K562 (cell line): ENCODE measurements at regions not wholly inside any gene's neighbourhood (a gene's known extent, or its start where the extent isn't known, plus 50 kb on each side); places are given as distances from the start of the nearest gene placed in this dataset.

Experiments
- ATAC-seq: fragments of 200-7000 bp; cut with Tn5 transposase; 3 replicates; pipeline ENCODE4 v1.9.1; 2020; ENCODE audit warnings: moderate library complexity
- BruUV-seq: library from RNA; stranded (reverse); fragments of 400-500 nt; replicated peaks from 2 replicates; lab custom pipeline; 2021; lab: Mats Ljungman, UMichigan
- CTCF ChIA-PET: fragments of 300-600 bp; formaldehyde crosslinking; extraction: SDS; loops from one replicate; lab custom pipeline; 2021; ENCODE audit warnings: low intra/inter-chr PET ratio; lab: Yijun Ruan, JAX
- POLR2A ChIA-PET: fragments of 300-600, 350-650 bp; sonication (Branson Sonifier 250); formaldehyde crosslinking; extraction: SDS; loops from one replicate; lab custom pipeline; 2021; ENCODE audit warnings: antibody characterized with exemption, inconsistent platforms; lab: Yijun Ruan, JAX
- DNase-seq, 4 experiments: peaks; one replicate each; pipeline versions ENCODE4 v3.0.0 to v3.0.0-alpha.2; 2011 to 2018; ENCODE audit warnings: low spot score in 3 of 4, mixed read lengths in 3 of 4; ENCODE audit errors: extremely low read depth in 1 of 4
- FAIRE-seq: peaks from 2 replicates; lab custom pipeline; 2011; peaks lifted over from hg19 to GRCh38; lab: Jason Lieb, UNC
- H2AFZ ChIP-seq: 2 replicates; pipeline ENCODE4 v1.6.0; 2011; ENCODE audit warnings: low read depth, low read length, control low read depth, inconsistent platforms
- H3K27ac ChIP-seq: fragments of 200-600 bp; 3 replicates; pipeline ENCODE4 v1.8.0; 2011; ENCODE audit warnings: low read depth, mild to moderate bottlenecking, control low read depth, inconsistent platforms, low read length, moderate library complexity, mixed read lengths; ENCODE audit errors: extremely low read depth
- H3K27me3 ChIP-seq, 2 experiments: fragments of 300-600 bp in 1 of 2; 2 replicates in 1 of 2; 3 replicates in 1 of 2; pipeline versions ENCODE4 v1.6.0 to v1.8.0; 2011; ENCODE audit warnings: inconsistent platforms in 2 of 2, low read length in 2 of 2, mild to moderate bottlenecking in 1 of 2, mixed read lengths in 1 of 2, moderate library complexity in 1 of 2; ENCODE audit not compliant: control insufficient read depth in 2 of 2, insufficient read depth in 2 of 2
- H3K36me3 ChIP-seq: fragments of 300-600 bp; 3 replicates; pipeline ENCODE4 v1.8.0; 2011; ENCODE audit warnings: mild to moderate bottlenecking, low read length, inconsistent platforms; ENCODE audit not compliant: control insufficient read depth, insufficient read depth
- H3K4me1 ChIP-seq, 2 experiments: fragments of 200-600 bp in 1 of 2; replicated peaks in 1 of 2; 2 replicates in 1 of 2; 3 replicates in 1 of 2; pipeline versions ENCODE4 v1.5.1 to v1.8.0; 2011; ENCODE audit warnings: inconsistent platforms in 2 of 2, low read length in 2 of 2, mild to moderate bottlenecking in 1 of 2, mixed read lengths in 1 of 2, moderate library complexity in 1 of 2; ENCODE audit not compliant: control insufficient read depth in 2 of 2, insufficient read depth in 2 of 2
- H3K4me2 ChIP-seq: 2 replicates; pipeline ENCODE4 v1.6.1; 2011; ENCODE audit warnings: low read length, control low read depth, inconsistent platforms, mixed read lengths; ENCODE audit not compliant: insufficient read depth
- H3K4me3 ChIP-seq: fragments of 200-600 bp; sonication (generic), shearing (Covaris generic); 2 replicates; pipeline ENCODE4 v1.5.1; 2016; ENCODE audit warnings: control low read depth, inconsistent platforms
- H3K79me2 ChIP-seq: fragments of 200-600 bp; 3 replicates; pipeline ENCODE4 v1.8.0; 2011; ENCODE audit warnings: low read length, inconsistent platforms; ENCODE audit not compliant: control insufficient read depth, insufficient read depth
- H3K9ac ChIP-seq, 2 experiments: 2 replicates each; pipeline versions ENCODE4 v1.6.0 to v1.6.1; 2011; ENCODE audit warnings: low read depth in 2 of 2, low read length in 2 of 2, control low read depth in 1 of 2, inconsistent platforms in 1 of 2, mild to moderate bottlenecking in 1 of 2, mixed read lengths in 1 of 2; ENCODE audit not compliant: insufficient read depth in 1 of 2
- H3K9me1 ChIP-seq: one replicate; pipeline ENCODE4 v1.6.0; 2011; ENCODE audit warnings: inconsistent platforms, mild to moderate bottlenecking, low read length, moderate library complexity; ENCODE audit not compliant: control insufficient read depth, insufficient read depth
- H3K9me3 ChIP-seq: replicated peaks from 2 replicates; pipeline ENCODE4 v1.5.1; 2011; ENCODE audit warnings: low read depth, low read length, inconsistent platforms; ENCODE audit not compliant: control insufficient read depth, insufficient read depth
- H4K20me1 ChIP-seq: replicated peaks from 2 replicates; pipeline ENCODE4 v1.6.1; 2011; ENCODE audit warnings: low read length, inconsistent platforms, mixed read lengths; ENCODE audit not compliant: control insufficient read depth, insufficient read depth
- CBFA2T3 ChIP-seq: fragments of 450-650 bp; IDR thresholded peaks from 2 replicates; pipeline ENCODE4 v1.6.1; 2017
- CHD4 ChIP-seq: fragments of 200-600 bp; sonication (generic); IDR thresholded peaks from 3 replicates; pipeline ENCODE4 v1.6.1; 2012; ENCODE audit warnings: low read depth, mild to moderate bottlenecking, mixed read lengths, low read length, inconsistent platforms; ENCODE audit not compliant: insufficient read depth, insufficient replicate concordance, poor library complexity, severe bottlenecking
- GTF2A2 ChIP-seq: IDR thresholded peaks from 2 replicates; pipeline ENCODE4 v1.6.1; 2016; ENCODE audit warnings: mild to moderate bottlenecking, missing genetic modification characterization, missing compliant biosample characterization
- NFXL1 ChIP-seq: fragments of 450-650 bp; formaldehyde crosslinking; IDR thresholded peaks from 2 replicates; pipeline ENCODE4 v1.4.0; 2021; ENCODE audit warnings: mild to moderate bottlenecking
- SIN3B ChIP-seq: fragments of 450-650 bp; IDR thresholded peaks from 2 replicates; pipeline ENCODE4 v1.6.1; 2017; ENCODE audit warnings: low read depth, mild to moderate bottlenecking, moderate library complexity
- TEAD1 ChIP-seq, 2 experiments: fragments of 450-650 bp in 1 of 2; sonication (generic) in 1 of 2; formaldehyde crosslinking; IDR thresholded peaks; 2 replicates each; pipeline versions ENCODE4 v1.4.0 to v1.8.0; 2020 to 2022; ENCODE audit warnings: mild to moderate bottlenecking in 2 of 2, missing genetic modification reagents in 1 of 2
- TRIM24 ChIP-seq, 2 experiments: fragments of 450-650 bp; IDR thresholded peaks; 2 replicates each; pipeline ENCODE4 v1.6.1; 2016
- ZBTB33 ChIP-seq: sonication (generic); formaldehyde crosslinking; IDR thresholded peaks from 2 replicates; pipeline ENCODE4 v1.8.1; 2023; ENCODE audit warnings: mild to moderate bottlenecking, missing genetic modification reagents
- ZNF584 ChIP-seq: fragments of 200-800 bp; sonication (Bioruptor generic); IDR thresholded peaks from 2 replicates; pipeline ENCODE4 v1.6.1; 2016; ENCODE audit warnings: low read depth, mild to moderate bottlenecking, missing genetic modification characterization, missing compliant biosample characterization
- ZNF644 ChIP-seq: fragments of 200-800 bp; sonication (Bioruptor generic); IDR thresholded peaks from 2 replicates; pipeline ENCODE4 v1.6.1; 2016; ENCODE audit warnings: low read depth, missing genetic modification characterization, missing compliant biosample characterization
- WGBS: fragments of 100-300 bp; shearing (Covaris generic); methylation state at CpG from one replicate; pipeline ENCODE4 v1.1.6; 2016; ENCODE audit warnings: low coverage, mixed read lengths; ENCODE audit not compliant: insufficient coverage; ENCODE audit errors: missing lambda C conversion rate; 5-methylcytosine and 5-hydroxymethylcytosine counted together
- in situ Hi-C: fragments of 300-500 bp; cut with MboI; formaldehyde crosslinking; loops from 4 replicates; pipeline ENCODE4 v1.15.0; 2018; ENCODE audit warnings: inconsistent platforms, mixed read lengths
- intact Hi-C: fragments of 100-400 bp; cut with micrococcal nuclease; formaldehyde crosslinking; loops from 2 replicates; pipeline ENCODE4 v1.14.2; 2022

DNA sequence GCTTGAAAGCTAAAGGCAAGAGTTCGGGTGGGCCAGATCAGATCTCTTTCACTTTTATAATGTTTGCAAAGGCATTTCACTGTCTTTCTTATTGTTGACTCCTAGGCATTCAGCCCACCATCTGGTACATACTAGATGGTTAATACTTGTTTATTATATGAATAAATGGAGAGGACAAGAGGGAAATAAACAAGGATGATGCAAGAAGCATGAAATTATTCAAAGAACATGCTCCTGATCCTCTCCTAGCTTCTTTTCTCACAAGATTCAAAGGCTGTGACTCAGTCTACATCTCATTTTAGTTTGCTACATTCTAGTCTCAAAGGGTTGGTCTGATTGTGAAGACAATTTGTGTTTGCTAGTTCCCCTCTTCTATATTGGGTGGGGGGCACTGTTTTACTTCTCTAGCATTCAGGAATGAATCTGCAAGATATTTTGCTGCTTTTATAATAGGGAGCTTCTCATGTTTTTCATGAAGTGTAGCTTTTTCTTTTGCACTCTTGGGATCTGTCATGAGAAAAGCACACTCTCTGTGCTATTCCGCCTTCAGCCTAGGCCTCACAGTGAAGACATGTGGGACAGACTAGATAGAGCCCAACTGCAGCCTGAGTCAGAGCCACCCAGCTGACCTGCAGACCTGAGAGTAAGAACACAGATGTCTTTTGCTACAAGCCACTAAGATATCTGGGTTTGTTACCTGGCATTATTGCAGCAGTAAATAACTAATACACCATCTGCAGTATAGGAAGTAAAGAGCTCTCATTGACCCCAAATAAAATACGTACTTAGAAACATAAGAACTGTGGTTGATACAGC, 65.7 kb downstream of the PTHLH start:
- H3K79me2 ChIP-seq = no peaks in the 10 kb centered on the region
- in situ Hi-C loops = no loop called here
- H3K36me3 ChIP-seq = no peaks in the 10 kb centered on the region
- H3K27ac ChIP-seq = peak overlapping the region; percentile 53; the same call in 2 of the 3 replicates
- H3K4me2 ChIP-seq = no peak overlapping the region
- ChIA-PET POLR2A (interaction anchor here (1.0 to 1.2 kb wide), 3 partner anchors 15 to 45 kb away, joined by 3 to 5 read pairs (median 3); no protein-coding TSS in a partner anchor), CTCF (no interaction called here)
- H3K9me3 ChIP-seq = no peaks in the 10 kb centered on the region
- 58% methylated on average over 3 of the region's 3 CpGs for WGBS
- H2AFZ ChIP-seq = peak overlapping the region; percentile 67
- peaks cover 0 to 9% of the 10 kb centered on the region in 2 experiments; a peak in 1 of 5 replicates for H3K4me1 ChIP-seq
- no peak overlapping the region; a peak in 1 of 4 replicates for H3K9ac ChIP-seq
- no peaks in the 10 kb centered on the region for H3K9me1 ChIP-seq
- intact Hi-C loops = no loop called here
- DNase-seq = peak in 2 of 4 experiments; percentile 14 to 36
- no TSS peak for BruUV-seq
- H3K27me3 ChIP-seq = no peaks in the 10 kb centered on the region
- no peak overlapping the region for H3K4me3 ChIP-seq
- ATAC-seq = peak; percentile 73
- peak; percentile 54 for FAIRE-seq
- H4K20me1 ChIP-seq = no peaks in the 10 kb centered on the region
- TF ChIP-seq CHD4 (no peak), ZNF584 (CRISPR knock-in tag) (0 out of 2 replicates have a peak, but pooled peaks have one; percentile 41), NFXL1 (CRISPR knock-in tag) (peak; percentile 60; the same call in 1 of the 2 replicates), CBFA2T3 (0 out of 2 replicates have a peak, but pooled peaks have one; percentile 9), ZNF644 (tag) (peak; percentile 52; the same call in 1 of the 2 replicates), TEAD1 (CRISPR knock-in tag; IDR thresholded peaks at IDR 0.05) (no peak), SIN3B (no peak), TRIM24 (IDR thresholded peaks at IDR 0.05) (peak; percentile 83 to 85; a peak in 3 of 4 replicates), GTF2A2 (peak; percentile 60; the same call in 1 of the 2 replicates), ZBTB33 (CRISPR knock-in tag) (no peak)
